Epidermal melanocyte (primary cell): ENCODE measurements at regions not wholly inside any gene's neighbourhood (a gene's known extent, or its start where the extent isn't known, plus 50 kb on each side); places are given as distances from the start of the nearest gene placed in this dataset.

Source experiments
- DNase-seq: peaks from one replicate; pipeline ENCODE4 v3.0.0; 2011; ENCODE audit warnings: low spot score; ENCODE audit not compliant: insufficient read length

- DNase-seq = no peak
These were observed 78.5 kb downstream of the RPLP1 start for GRCh38 chr15:69530991-69531664.

- no peak for DNase-seq
These were observed 79.0 kb downstream of the RPLP1 start for GRCh38 chr15:69531665-69532027.

GRCh38 chr15:69532066-69532465, 79.4 kb downstream of the RPLP1 start:
- DNase-seq = no peak

- no peak for DNase-seq
These were observed 80.2 kb downstream of the RPLP1 start for GRCh38 chr15:69532856-69533255.

- DNase-seq = no peak
These were observed 80.9 kb downstream of the RPLP1 start for GRCh38 chr15:69533522-69533921.

GRCh38 chr15:69535101-69535638, 82.6 kb downstream of the RPLP1 start:
- no peak for DNase-seq

- DNase-seq = no peak
These were observed 83.4 kb downstream of the RPLP1 start for GRCh38 chr15:69535998-69536397.

- DNase-seq = no peak
These were observed 84.3 kb downstream of the RPLP1 start for GRCh38 chr15:69536726-69537512.

GRCh38 chr15:69537901-69538300, 85.3 kb downstream of the RPLP1 start:
- DNase-seq = peak; percentile 39

- no peak for DNase-seq
These were observed 85.8 kb downstream of the RPLP1 start for GRCh38 chr15:69538379-69538778.

- no peak for DNase-seq
These were observed 86.7 kb downstream of the RPLP1 start for GRCh38 chr15:69539345-69539744.

- no peak for DNase-seq
These were observed 88.0 kb downstream of the RPLP1 start for GRCh38 chr15:69540622-69541021.

- no peak for DNase-seq
These were observed 89.4 kb downstream of the RPLP1 start for GRCh38 chr15:69542028-69542427.

- no peak for DNase-seq
These were observed 91.2 kb downstream of the RPLP1 start for GRCh38 chr15:69543681-69544364.

GRCh38 chr15:69544365-69545113, 91.9 kb downstream of the RPLP1 start:
- no peak for DNase-seq

GRCh38 chr15:69546182-69546581, 93.6 kb downstream of the RPLP1 start:
- no peak for DNase-seq

- no peak for DNase-seq
These were observed 96.0 kb downstream of the RPLP1 start for GRCh38 chr15:69548395-69549180.

- no peak for DNase-seq
These were observed 98.9 kb downstream of the RPLP1 start for GRCh38 chr15:69551391-69552056.

- no peak for DNase-seq
These were observed 99.6 kb downstream of the RPLP1 start for GRCh38 chr15:69552057-69552815.
